Mesothelial cell of epicardium (in vitro differentiated cells): ENCODE measurements at regions not wholly inside any gene's neighbourhood (a gene's known extent, or its start where the extent isn't known, plus 50 kb on each side); places are given as distances from the start of the nearest gene placed in this dataset.

Experiments
- DNase-seq, 2 experiments: peaks; one replicate each; pipeline ENCODE4 v3.0.0; 2021; ENCODE audit warnings: low spot score in 2 of 2; ENCODE audit not compliant: unreplicated experiment in 2 of 2
- H3K27ac Mint-ChIP-seq: 2 replicates; pipeline ENCODE4 v1.8.0; 2021; ENCODE audit warnings: mixed read lengths
- H3K27me3 Mint-ChIP-seq: 2 replicates; pipeline ENCODE4 v1.8.0; 2021; ENCODE audit warnings: low read depth, mixed read lengths
- H3K36me3 Mint-ChIP-seq: 2 replicates; pipeline ENCODE4 v1.8.0; 2021; ENCODE audit warnings: mixed read lengths
- H3K4me1 Mint-ChIP-seq: 2 replicates; pipeline ENCODE4 v1.8.0; 2021; ENCODE audit warnings: mixed read lengths
- H3K4me3 Mint-ChIP-seq: 2 replicates; pipeline ENCODE4 v1.8.0; 2021; ENCODE audit warnings: mild to moderate bottlenecking, moderate library complexity, mixed read lengths
- H3K9me3 Mint-ChIP-seq: 2 replicates; pipeline ENCODE4 v1.8.0; 2021; ENCODE audit warnings: mixed read lengths
- TF ChIP-seq, protein P1 (sequence below): fragments of 200-600 bp; sonication (generic); IDR thresholded peaks from one replicate; pipeline ENCODE4 v1.5.0; 2021; ENCODE audit warnings: antibody characterized with exemption; ENCODE audit not compliant: unreplicated experiment

DNA sequence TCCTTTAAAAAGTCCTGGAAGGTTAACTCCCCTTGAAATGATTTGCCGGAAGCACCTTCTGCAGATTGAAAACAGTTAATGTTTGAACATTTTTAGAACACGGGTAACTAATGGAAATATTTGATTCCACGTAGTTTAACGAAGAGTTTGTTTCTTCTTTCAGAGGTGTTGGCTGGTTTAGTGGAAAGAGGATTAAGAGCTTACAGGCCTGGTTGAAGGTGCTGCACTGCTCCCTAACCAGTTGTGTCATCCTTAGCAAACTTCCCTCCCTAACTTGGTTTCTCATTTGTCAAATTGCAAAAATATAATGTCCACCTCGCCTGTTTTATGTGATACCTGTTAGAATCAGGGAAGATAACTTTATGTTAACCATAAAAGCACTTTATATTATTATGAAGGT lies 243.0 kb upstream of the FZD8 start:
- H3K4me3 Mint-ChIP-seq = no peak overlapping the region
- peaks cover 33% of the 10 kb centered on the region for H3K4me1 Mint-ChIP-seq
- DNase-seq = no peak
- peaks cover 3% of the 10 kb centered on the region for H3K9me3 Mint-ChIP-seq
- H3K27ac Mint-ChIP-seq = no peak overlapping the region
- no peaks in the 10 kb centered on the region for H3K36me3 Mint-ChIP-seq
- peaks cover 38% of the 10 kb centered on the region for H3K27me3 Mint-ChIP-seq
- TF ChIP-seq, protein P1, sequence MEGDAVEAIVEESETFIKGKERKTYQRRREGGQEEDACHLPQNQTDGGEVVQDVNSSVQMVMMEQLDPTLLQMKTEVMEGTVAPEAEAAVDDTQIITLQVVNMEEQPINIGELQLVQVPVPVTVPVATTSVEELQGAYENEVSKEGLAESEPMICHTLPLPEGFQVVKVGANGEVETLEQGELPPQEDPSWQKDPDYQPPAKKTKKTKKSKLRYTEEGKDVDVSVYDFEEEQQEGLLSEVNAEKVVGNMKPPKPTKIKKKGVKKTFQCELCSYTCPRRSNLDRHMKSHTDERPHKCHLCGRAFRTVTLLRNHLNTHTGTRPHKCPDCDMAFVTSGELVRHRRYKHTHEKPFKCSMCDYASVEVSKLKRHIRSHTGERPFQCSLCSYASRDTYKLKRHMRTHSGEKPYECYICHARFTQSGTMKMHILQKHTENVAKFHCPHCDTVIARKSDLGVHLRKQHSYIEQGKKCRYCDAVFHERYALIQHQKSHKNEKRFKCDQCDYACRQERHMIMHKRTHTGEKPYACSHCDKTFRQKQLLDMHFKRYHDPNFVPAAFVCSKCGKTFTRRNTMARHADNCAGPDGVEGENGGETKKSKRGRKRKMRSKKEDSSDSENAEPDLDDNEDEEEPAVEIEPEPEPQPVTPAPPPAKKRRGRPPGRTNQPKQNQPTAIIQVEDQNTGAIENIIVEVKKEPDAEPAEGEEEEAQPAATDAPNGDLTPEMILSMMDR = no peak

DNA sequence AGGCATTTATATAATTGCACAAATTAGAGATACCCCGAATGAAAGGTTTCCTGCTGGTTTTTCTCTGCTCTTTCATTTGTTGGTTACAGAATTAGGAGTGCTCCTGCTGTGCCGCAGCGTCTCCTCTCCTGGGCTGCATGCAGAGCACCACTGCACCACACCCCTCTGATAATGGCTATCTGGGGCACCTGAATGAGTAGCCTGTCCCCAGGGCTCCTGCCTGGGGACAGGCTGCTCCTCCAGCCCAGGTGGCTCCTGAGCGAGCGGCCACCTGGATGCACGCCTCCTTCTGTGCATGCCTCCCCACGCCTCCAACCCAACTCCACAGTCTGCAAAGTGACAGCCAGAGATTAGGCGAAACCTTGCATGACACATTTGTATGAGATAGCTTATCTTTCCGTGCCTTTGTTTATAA lies 242.6 kb upstream of the FZD8 start:
- DNase-seq = no peak
- H3K4me1 Mint-ChIP-seq = peaks cover 29% of the 10 kb centered on the region
- H3K27ac Mint-ChIP-seq = no peak overlapping the region
- no peaks in the 10 kb centered on the region for H3K36me3 Mint-ChIP-seq
- peaks cover 38% of the 10 kb centered on the region for H3K27me3 Mint-ChIP-seq
- TF ChIP-seq, protein P1 = no peak
- H3K9me3 Mint-ChIP-seq = peaks cover 3% of the 10 kb centered on the region
- no peak overlapping the region for H3K4me3 Mint-ChIP-seq

DNA sequence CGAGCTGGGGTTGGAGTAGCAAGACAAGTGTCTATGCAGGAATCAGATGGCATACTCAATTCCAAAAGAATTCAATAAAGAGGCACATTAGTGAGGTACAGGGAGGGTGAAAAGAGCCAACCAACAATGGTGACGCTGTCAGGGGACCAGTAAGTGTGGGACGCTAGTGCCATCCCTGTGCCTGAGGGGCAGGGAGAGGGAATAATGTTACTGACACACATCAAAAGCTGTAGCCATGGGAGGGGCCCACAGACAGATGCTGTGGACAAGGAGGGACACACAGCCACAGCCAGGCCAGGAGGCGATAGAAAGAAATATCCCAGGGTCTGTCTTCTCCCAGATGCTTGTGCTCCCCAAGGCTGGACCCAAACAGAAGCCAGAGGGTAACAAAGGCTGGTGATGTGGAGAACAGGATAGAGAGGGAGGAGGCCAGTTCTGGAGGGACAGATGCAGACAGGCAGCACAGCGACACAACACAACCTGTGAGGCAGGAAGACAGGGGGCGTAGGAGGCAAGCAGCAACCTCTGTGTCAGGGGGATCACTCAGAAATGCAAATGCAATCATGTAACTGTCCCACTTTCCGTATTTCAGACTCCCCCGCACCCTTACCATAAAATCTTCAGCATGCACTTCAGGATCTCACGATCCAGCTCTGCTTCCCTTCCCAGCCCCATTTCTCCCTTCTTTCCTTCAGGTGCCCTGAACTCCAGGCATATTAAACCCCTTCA lies 240.5 kb upstream of the FZD8 start:
- peaks cover 18% of the 10 kb centered on the region for H3K4me1 Mint-ChIP-seq
- peaks cover under 1% of the 10 kb centered on the region for H3K9me3 Mint-ChIP-seq
- TF ChIP-seq, protein P1 = no peak
- H3K4me3 Mint-ChIP-seq = no peak overlapping the region
- H3K27ac Mint-ChIP-seq = no peak overlapping the region
- H3K36me3 Mint-ChIP-seq = no peaks in the 10 kb centered on the region
- DNase-seq = no peak
- peaks cover 35% of the 10 kb centered on the region for H3K27me3 Mint-ChIP-seq

DNA sequence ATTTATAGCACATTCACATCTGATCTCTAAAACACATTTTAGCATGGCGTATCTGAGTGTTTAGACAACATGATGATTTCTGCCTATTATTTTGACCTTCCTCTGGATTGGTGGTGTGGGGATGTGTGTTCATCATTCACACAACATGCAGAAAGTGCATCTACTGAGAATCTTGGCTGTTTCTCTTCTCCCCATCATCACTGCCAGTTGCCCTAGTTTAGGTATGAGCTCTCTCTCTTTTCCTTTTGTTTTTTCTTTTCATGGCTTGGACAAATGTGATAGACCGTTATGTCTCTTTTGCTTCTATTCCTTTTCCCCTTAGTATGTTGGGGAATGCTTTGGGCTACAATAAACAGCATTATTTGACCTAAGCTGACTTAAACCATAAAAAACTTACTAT lies 239.2 kb upstream of the FZD8 start:
- no peak overlapping the region for H3K27ac Mint-ChIP-seq
- no peaks in the 10 kb centered on the region for H3K36me3 Mint-ChIP-seq
- H3K9me3 Mint-ChIP-seq = no peaks in the 10 kb centered on the region
- H3K27me3 Mint-ChIP-seq = peaks cover 33% of the 10 kb centered on the region
- peaks cover 12% of the 10 kb centered on the region for H3K4me1 Mint-ChIP-seq
- DNase-seq = no peak
- TF ChIP-seq, protein P1 = no peak
- H3K4me3 Mint-ChIP-seq = no peak overlapping the region

DNA sequence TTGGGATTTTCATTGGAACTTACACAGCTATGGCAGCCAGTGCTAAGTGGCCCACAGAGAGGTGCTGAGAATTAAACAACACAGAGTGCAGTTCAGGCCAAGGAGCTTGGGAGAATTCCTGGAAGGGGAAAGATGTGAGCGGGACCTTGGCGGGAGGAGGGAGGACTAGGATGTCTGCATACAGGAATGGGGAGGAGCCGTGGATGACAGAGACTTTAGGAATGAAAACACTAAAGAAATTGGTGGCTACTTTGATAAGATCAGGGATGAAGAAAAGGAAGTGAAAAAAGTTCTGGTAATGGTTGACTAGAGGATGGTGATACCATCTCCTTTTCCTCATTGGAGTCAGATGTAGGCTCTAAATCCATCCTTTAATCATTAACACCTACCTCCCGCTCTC lies 234.2 kb upstream of the FZD8 start:
- no peak for DNase-seq
- Mint-ChIP-seq H3K4me3 (no peak overlapping the region), H3K27ac (no peak overlapping the region)

More for the DNA sequence above, 234.2 kb upstream of the FZD8 start:
- no peaks in the 10 kb centered on the region for H3K36me3 Mint-ChIP-seq
- peaks cover 4% of the 10 kb centered on the region for H3K9me3 Mint-ChIP-seq
- peaks cover 22% of the 10 kb centered on the region for H3K4me1 Mint-ChIP-seq
- H3K27me3 Mint-ChIP-seq = peaks cover 3% of the 10 kb centered on the region
- TF ChIP-seq, protein P1 = no peak
